Upper lobe of left lung (tissue), 6 donors: ENCODE measurements at regions not wholly inside any gene's neighbourhood (a gene's known extent, or its start where the extent isn't known, plus 50 kb on each side); places are given as distances from the start of the nearest gene placed in this dataset.

ENCODE experiments used
- ATAC-seq, 2 donors: fragments of 200-7000 bp; cut with Tn5 transposase; one replicate each; pipeline ENCODE4 v1.9.1; 2022; ENCODE audit warnings: mild to moderate bottlenecking in 2 of 2, moderate library complexity in 2 of 2; ENCODE audit not compliant: low FRiP score in 2 of 2
- DNase-seq, 2 donors: peaks; one replicate each; pipeline ENCODE4 v3.0.0-alpha.2; 2019 to 2020
- H3K27ac ChIP-seq, 4 donors: fragments of 200-600 bp; sonication (generic); one replicate each; pipeline ENCODE4 v1.5.1; 2016 to 2019
- H3K27me3 ChIP-seq, 4 donors: fragments of 200-600 bp; sonication (generic); one replicate each; pipeline ENCODE4 v1.5.1; 2017 to 2019
- H3K36me3 ChIP-seq, 4 donors: fragments of 200-600 bp; sonication (generic); one replicate each; pipeline ENCODE4 v1.5.1; 2016 to 2019
- H3K4me1 ChIP-seq, 4 donors: fragments of 200-600 bp; sonication (generic); one replicate each; pipeline ENCODE4 v1.5.1; 2018 to 2019
- H3K4me3 ChIP-seq, 4 donors: fragments of 200-600 bp; sonication (generic); one replicate each; pipeline ENCODE4 v1.5.1; 2017 to 2019; ENCODE audit warnings: mild to moderate bottlenecking in 2 of 4, moderate library complexity in 1 of 4
- H3K9me3 ChIP-seq, 4 donors: fragments of 200-600 bp; sonication (generic); one replicate each; pipeline ENCODE4 v1.5.1; 2018 to 2019
- EP300 ChIP-seq, 4 donors: sonication (generic); formaldehyde crosslinking; IDR thresholded peaks; one replicate each; pipeline ENCODE4 v1.5.1; 2017; ENCODE audit warnings: antibody characterized with exemption in 4 of 4, control low read depth in 2 of 4
- POLR2A ChIP-seq, 4 donors: fragments of 450-650 bp; IDR thresholded peaks; one replicate each; pipeline ENCODE4 v1.5.1; 2016 to 2017; ENCODE audit warnings: antibody characterized with exemption in 4 of 4, mild to moderate bottlenecking in 2 of 4
- POLR2AphosphoS5 ChIP-seq, 2 donors: sonication (generic); formaldehyde crosslinking; IDR thresholded peaks; one replicate each; pipeline ENCODE4 v1.5.1; 2017; ENCODE audit warnings: antibody characterized with exemption in 2 of 2
- WGBS, 2 donors: methylation state at CpG; one replicate each; pipeline ENCODE4 v1.1.5; 2017 to 2018; 5-methylcytosine and 5-hydroxymethylcytosine counted together
- TF ChIP-seq, protein P1 (sequence below), 6 experiments: fragments of 450-650 bp in 4 of 6; fragments of 200-600 bp in 2 of 6; sonication (generic) in 2 of 6; IDR thresholded peaks; one replicate each; pipeline ENCODE4 v1.5.1; 2016 to 2019; ENCODE audit warnings: antibody characterized with exemption in 6 of 6
- donor health status: DM: no; HTN: no; CAD: no; lungs with moderate emphysema.
- donor health status: DM: no; HTN: yes; CAD: no; lungs with severe emphysema.

DNA sequence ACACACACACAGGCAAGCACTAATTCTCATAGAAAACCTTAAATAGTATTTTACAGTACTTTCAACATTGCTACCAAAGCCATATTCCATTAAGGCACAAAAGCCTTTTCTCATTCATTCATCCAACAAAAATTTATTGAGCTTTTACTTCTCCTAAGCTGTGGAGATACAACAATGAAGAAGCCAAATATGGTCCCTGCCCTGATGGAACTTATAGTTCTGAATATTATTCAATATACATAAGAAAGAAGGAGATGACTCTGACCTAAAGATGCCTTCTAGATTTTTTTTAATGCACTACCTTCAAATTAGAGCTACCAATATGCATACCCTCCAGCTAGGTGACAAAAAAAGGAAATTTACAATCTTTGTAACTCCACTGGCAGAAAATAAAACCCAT lies 90.0 kb upstream of the WDR44 start:
- H3K9me3 ChIP-seq, result no peaks in the 10 kb centered on the region

DNA sequence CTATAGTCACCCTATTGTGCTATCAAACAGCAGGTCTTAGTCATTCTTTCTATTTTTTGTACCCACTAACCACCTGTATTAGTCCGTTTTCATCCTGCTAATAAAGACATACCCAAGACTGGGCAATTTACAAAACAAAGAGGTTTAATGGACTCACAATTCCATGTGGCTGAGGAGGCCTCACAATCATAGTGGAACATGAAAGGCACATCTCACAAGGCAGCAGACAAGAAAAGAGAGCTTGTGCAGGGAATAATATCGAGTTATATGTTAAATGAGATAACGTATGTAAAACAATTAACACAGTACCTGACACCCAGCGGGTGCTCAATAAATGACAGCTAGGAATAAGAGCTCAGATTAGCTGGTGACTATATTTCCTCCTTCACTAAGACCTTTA lies 88.1 kb upstream of the WDR44 start:
- Histone ChIP-seq H3K27me3 (no peaks in the 10 kb centered on the region), H3K9me3 (no peaks in the 10 kb centered on the region), H3K4me1 (no peaks in the 10 kb centered on the region), H3K36me3 (no peaks in the 10 kb centered on the region), H3K4me3 (no peak overlapping the region), H3K27ac (no peak overlapping the region)
- no peak for TF ChIP-seq POLR2A (IDR thresholded peaks at IDR 0.05)
- ATAC-seq, result no peak
- no peak for DNase-seq
- 62 to 87% methylated on average over 4 of the region's 4 CpGs for WGBS, 2 donors

More for the DNA sequence above, 90.0 kb upstream of the WDR44 start:
- H3K27me3 ChIP-seq, result no peaks in the 10 kb centered on the region
- DNase-seq (no peak), ATAC-seq (no peak)
- no peak overlapping the region for H3K27ac ChIP-seq
- H3K36me3 ChIP-seq, result no peaks in the 10 kb centered on the region
- no peak overlapping the region for H3K4me3 ChIP-seq
- H3K4me1 ChIP-seq, result no peaks in the 10 kb centered on the region
- no peak for TF ChIP-seq POLR2A (IDR thresholded peaks at IDR 0.05)
- TF ChIP-seq POLR2AphosphoS5 (IDR thresholded peaks at IDR 0.05), result no peak
- no peak for TF ChIP-seq EP300 (IDR thresholded peaks at IDR 0.05)
- TF ChIP-seq, protein P1, sequence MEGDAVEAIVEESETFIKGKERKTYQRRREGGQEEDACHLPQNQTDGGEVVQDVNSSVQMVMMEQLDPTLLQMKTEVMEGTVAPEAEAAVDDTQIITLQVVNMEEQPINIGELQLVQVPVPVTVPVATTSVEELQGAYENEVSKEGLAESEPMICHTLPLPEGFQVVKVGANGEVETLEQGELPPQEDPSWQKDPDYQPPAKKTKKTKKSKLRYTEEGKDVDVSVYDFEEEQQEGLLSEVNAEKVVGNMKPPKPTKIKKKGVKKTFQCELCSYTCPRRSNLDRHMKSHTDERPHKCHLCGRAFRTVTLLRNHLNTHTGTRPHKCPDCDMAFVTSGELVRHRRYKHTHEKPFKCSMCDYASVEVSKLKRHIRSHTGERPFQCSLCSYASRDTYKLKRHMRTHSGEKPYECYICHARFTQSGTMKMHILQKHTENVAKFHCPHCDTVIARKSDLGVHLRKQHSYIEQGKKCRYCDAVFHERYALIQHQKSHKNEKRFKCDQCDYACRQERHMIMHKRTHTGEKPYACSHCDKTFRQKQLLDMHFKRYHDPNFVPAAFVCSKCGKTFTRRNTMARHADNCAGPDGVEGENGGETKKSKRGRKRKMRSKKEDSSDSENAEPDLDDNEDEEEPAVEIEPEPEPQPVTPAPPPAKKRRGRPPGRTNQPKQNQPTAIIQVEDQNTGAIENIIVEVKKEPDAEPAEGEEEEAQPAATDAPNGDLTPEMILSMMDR (IDR thresholded peaks at IDR 0.05), result no peak

DNA sequence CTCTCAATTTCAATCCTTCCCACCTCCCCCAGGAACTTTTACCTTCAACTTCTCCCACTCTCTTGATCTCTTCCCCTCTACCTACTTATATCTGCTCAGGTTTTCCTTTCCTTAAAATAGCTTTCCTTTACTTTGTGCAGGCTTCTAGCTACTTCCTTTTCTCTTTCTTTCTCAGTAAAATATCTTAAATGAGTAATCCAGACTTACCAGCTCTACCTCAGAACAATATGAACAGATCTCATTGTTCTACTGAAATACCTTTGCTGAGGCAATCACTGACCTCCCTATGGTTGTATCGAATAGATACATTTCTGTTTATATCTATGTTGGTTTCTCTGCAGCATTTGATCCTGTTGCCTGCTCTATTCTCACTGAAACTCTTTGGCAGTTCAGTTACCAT lies 86.7 kb upstream of the WDR44 start:
- no peak for DNase-seq
- H3K36me3 ChIP-seq, result no peaks in the 10 kb centered on the region
- H3K4me1 ChIP-seq, result no peaks in the 10 kb centered on the region
- H3K4me3 ChIP-seq, result no peak overlapping the region
- no peaks in the 10 kb centered on the region for H3K9me3 ChIP-seq
- H3K27me3 ChIP-seq, result no peaks in the 10 kb centered on the region
- TF ChIP-seq EP300 (IDR thresholded peaks at IDR 0.05) (no peak), POLR2AphosphoS5 (IDR thresholded peaks at IDR 0.05) (no peak), POLR2A (IDR thresholded peaks at IDR 0.05) (no peak)
- TF ChIP-seq, protein P1 (IDR thresholded peaks at IDR 0.05), result no peak
- H3K27ac ChIP-seq, result no peak overlapping the region
- no peak for ATAC-seq
- 84 to 93% methylated on average over 1 of the region's 1 CpG for WGBS, 2 donors

DNA sequence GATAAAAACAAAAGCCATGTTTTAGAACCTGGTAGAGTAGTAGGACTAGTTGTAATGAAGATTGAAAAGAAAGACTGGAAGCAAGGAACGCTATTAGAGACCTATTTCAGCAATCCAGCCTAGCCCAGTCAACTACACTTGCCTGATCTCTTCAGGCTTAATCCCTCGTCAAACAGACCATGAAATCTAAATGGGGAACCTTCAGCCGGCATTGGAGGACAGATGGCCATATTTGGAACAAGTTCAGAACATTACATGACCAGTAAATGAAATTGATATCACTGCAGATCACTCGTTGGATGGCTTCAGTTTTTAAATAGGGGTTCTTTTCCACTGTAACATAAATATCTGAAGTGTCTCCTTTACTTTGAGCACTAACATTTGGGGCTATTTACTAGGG lies 84.8 kb upstream of the WDR44 start:
- DNase-seq (no peak), ATAC-seq (no peak)
- Histone ChIP-seq H3K9me3 (no peaks in the 10 kb centered on the region), H3K4me1 (no peaks in the 10 kb centered on the region), H3K4me3 (no peak overlapping the region), H3K27me3 (no peaks in the 10 kb centered on the region), H3K36me3 (no peaks in the 10 kb centered on the region), H3K27ac (no peak overlapping the region)
- 61 to 73% methylated on average over 4 of the region's 4 CpGs for WGBS, 2 donors
- no peak for TF ChIP-seq EP300 (IDR thresholded peaks at IDR 0.05)
- no peak for TF ChIP-seq POLR2A (IDR thresholded peaks at IDR 0.05)
- TF ChIP-seq POLR2AphosphoS5 (IDR thresholded peaks at IDR 0.05), result no peak

DNA sequence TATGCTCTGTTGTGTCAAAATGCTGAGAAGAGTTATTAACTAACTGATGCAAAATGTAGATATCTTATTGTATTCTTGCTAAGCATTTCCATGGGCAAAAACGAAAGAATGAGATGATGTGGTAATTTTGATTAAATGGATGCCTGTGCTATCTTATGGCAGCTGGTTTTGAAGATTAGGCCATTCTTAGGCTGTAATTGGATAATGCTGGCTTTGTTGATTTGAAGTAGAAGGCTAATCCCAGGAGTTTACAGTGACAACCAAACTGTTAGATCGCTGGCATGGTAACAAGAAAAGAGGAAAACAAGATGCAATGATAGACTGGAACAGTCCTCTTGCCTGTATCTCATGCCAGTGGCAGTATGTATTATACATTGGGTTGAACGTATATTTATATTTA lies 74.1 kb upstream of the WDR44 start:
- H3K27ac ChIP-seq, result no peak overlapping the region
- no peak for ATAC-seq
- 64 to 65% methylated on average over 3 of the region's 3 CpGs for WGBS, 2 donors

DNA sequence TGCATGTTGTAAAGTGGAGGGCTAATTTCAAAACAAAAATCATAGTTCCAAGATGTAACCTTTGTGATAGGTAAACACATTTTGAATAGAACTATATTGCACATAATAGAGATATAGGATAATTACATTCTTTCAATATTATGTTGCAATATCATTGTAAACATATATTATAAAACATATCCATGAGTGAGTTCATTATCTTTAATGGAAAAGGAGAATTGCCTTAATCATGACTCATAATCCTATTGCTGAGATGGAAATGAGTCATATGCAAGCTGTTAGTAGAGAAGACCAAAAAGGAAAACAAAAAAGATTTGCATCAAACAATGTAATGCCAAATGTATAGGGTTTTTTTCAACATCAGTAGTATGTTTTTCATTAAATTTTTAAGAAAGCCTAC lies 73.7 kb upstream of the WDR44 start:
- ATAC-seq, result no peak
- no peak for DNase-seq
- Histone ChIP-seq H3K4me3 (no peak overlapping the region), H3K9me3 (no peaks in the 10 kb centered on the region), H3K4me1 (no peaks in the 10 kb centered on the region), H3K36me3 (no peaks in the 10 kb centered on the region), H3K27me3 (no peaks in the 10 kb centered on the region), H3K27ac (no peak overlapping the region)
- TF ChIP-seq, protein P1 (IDR thresholded peaks at IDR 0.05), result no peak

More for the DNA sequence above, 74.1 kb upstream of the WDR44 start:
- Histone ChIP-seq H3K4me1 (no peaks in the 10 kb centered on the region), H3K9me3 (peaks cover 0 to under 1% (median 0%) of the 10 kb centered on the region in 4 donors), H3K27me3 (no peaks in the 10 kb centered on the region), H3K36me3 (no peaks in the 10 kb centered on the region), H3K4me3 (no peak overlapping the region)
- TF ChIP-seq EP300 (IDR thresholded peaks at IDR 0.05) (no peak), POLR2A (IDR thresholded peaks at IDR 0.05) (no peak), POLR2AphosphoS5 (IDR thresholded peaks at IDR 0.05) (no peak)
- TF ChIP-seq, protein P1 (IDR thresholded peaks at IDR 0.05), result no peak
- DNase-seq, result no peak
